Right cardiac atrium (tissue), 5 donors: ENCODE measurements at regions not wholly inside any gene's neighbourhood (a gene's known extent, or its start where the extent isn't known, plus 50 kb on each side); places are given as distances from the start of the nearest gene placed in this dataset.

Experiments
- ATAC-seq, 2 donors: fragments of 200-7000 bp; cut with Tn5 transposase; one replicate each; pipeline versions ENCODE4 v1.8.0 to v1.9.1; 2020; ENCODE audit warnings: moderate library complexity in 2 of 2, mild to moderate bottlenecking in 1 of 2
- DNase-seq, 3 donors: peaks; one replicate each; pipeline ENCODE4 v3.0.0-alpha.2; 2020
- H3K27ac ChIP-seq: one replicate; pipeline ENCODE4 v1.5.1; 2013; ENCODE audit warnings: mild to moderate bottlenecking, low read length, control low read depth, moderate library complexity
- H3K27me3 ChIP-seq: one replicate; pipeline ENCODE4 v1.6.1; 2013; ENCODE audit not compliant: control insufficient read depth, insufficient read depth
- H3K4me1 ChIP-seq: one replicate; pipeline ENCODE4 v1.6.1; 2013; ENCODE audit warnings: low read length; ENCODE audit not compliant: control insufficient read depth, insufficient read depth
- H3K4me3 ChIP-seq: one replicate; pipeline ENCODE4 v1.5.1; 2013; ENCODE audit warnings: low read length, control low read depth
- H3K9me3 ChIP-seq: one replicate; pipeline ENCODE4 v1.6.1; 2013; ENCODE audit warnings: low read length; ENCODE audit not compliant: control insufficient read depth
- WGBS: extraction: QIAGEN DNeasy Blood & Tissue Kit; methylation state at CpG from one replicate; pipeline ENCODE4 v1.1.7; 2013; 5-methylcytosine and 5-hydroxymethylcytosine counted together
- intact Hi-C, 4 donors: fragments of 100-400 bp; cut with DNase I; formaldehyde crosslinking; loops; one replicate each; pipeline versions ENCODE4 v1.11.0 to v1.14.0; 2022 to 2023
- donor health status: healthy with polysubstance abuse.
- donor health status: DM: no; HTN: yes; CAD: no.
- donor health status: DM: no; HTN: no; CAD: no.
- donor health status: DM: no; HTN: yes; CAD: no; lungs with severe emphysema.
- donor health status: DM: yes; HTN: yes; CAD: no.

DNA sequence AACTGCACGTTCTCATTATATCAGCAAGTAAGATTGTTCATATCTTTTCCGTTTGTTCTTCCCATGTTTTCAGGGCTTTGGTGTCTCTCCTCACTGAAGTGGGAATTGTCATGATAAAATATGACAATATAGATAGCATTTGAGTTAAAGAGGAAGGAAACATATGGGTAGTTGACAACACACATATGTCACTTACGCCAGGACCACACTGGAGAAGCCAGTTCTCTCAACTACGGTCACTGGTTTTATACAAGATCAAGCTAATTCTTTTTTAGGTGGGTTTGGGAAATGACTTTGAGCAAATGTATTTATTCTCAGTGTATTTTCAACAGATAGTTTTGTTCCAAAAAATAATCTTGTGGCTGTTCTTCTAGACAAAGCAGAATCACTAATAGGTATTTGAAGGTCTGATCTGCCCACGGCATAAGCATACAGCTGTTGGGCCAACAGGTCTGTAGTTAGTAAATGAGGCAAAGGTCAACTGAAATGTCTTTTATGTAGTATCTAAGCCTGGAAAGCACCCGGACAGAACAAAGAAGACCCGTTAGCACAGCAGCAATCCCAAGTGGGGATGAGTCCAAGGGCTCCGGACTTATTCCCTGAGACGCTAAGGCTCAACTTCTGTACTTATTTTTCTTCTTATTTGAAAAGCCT, 433.6 kb upstream of the ZP4 start:
- DNase-seq (no peak), ATAC-seq (no peak)
- H3K27me3 ChIP-seq = no peaks in the 10 kb centered on the region
- H3K4me3 ChIP-seq = no peak overlapping the region
- intact Hi-C loops = no loop called here
- H3K9me3 ChIP-seq = no peaks in the 10 kb centered on the region
- no peak overlapping the region for H3K27ac ChIP-seq
- WGBS = 54% methylated on average over 9 of the region's 9 CpGs
- no peaks in the 10 kb centered on the region for H3K4me1 ChIP-seq

DNA sequence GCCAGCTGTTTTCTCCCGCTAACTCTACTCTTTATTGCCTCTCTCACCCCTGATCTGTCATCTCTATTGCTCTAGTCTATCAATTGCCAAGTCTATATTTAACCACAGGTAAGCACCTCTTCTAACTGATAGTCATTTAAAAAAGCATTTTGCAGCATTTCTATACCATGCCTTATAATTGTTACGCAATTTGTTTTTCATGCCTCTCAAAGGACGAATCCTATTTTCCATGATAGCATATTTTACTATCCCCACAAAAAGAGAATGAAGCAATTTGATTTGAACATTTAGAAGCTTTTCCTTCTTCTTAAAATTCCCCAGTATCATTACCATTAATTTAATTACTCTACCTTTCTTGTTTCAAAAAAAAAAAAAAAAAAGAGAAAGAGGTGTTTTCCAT, 432.8 kb upstream of the ZP4 start:
- 84% methylated on average over 3 of the region's 3 CpGs for WGBS
- no peak overlapping the region for H3K27ac ChIP-seq
- no peaks in the 10 kb centered on the region for H3K9me3 ChIP-seq
- ATAC-seq (no peak), DNase-seq (no peak)
- no peak overlapping the region for H3K4me3 ChIP-seq
- intact Hi-C loops = no loop called here
- no peaks in the 10 kb centered on the region for H3K4me1 ChIP-seq
- no peaks in the 10 kb centered on the region for H3K27me3 ChIP-seq

GRCh38 chr1:238319957-238320356, 429.2 kb upstream of the ZP4 start:
- DNase-seq = no peak
- 73% methylated on average over 5 of the region's 5 CpGs for WGBS
- H3K9me3 ChIP-seq = no peaks in the 10 kb centered on the region
- H3K4me3 ChIP-seq = no peak overlapping the region
- no peak overlapping the region for H3K27ac ChIP-seq
- intact Hi-C loops = no loop called here
- H3K27me3 ChIP-seq = no peaks in the 10 kb centered on the region
- no peak for ATAC-seq
- H3K4me1 ChIP-seq = no peaks in the 10 kb centered on the region

- no peak for DNase-seq
Measured at GRCh38 chr1:238318294-238319110, 427.8 kb upstream of the ZP4 start.

DNA sequence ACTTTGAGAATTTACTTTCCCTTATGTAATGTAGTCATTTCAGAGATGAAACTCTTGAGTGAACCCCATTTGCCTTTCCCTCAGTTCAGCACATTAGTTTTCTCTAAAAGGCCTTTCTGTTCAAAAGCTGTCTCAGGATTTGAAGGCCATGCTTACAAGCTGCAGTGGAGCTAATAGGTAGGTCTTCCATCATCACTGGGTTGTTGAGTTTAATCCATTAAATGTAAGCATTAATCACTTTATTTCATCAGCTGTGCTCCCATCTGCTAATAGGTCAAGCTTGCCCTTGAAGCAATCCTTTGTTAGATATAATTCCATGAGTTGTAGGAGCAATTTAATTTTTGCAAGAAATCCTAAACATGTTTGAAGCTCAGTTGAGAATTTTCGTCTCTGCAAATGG, 422.2 kb upstream of the ZP4 start:
- DNase-seq (no peak), ATAC-seq (no peak)
- WGBS = 65% methylated on average over 1 of the region's 1 CpG
- Histone ChIP-seq H3K4me3 (no peak overlapping the region), H3K9me3 (no peaks in the 10 kb centered on the region), H3K4me1 (no peaks in the 10 kb centered on the region), H3K27me3 (no peaks in the 10 kb centered on the region), H3K27ac (no peak overlapping the region)
- intact Hi-C loops = no loop called here

More at GRCh38 chr1:238318294-238319110, 427.8 kb upstream of the ZP4 start:
- intact Hi-C loops = no loop called here
- Histone ChIP-seq H3K9me3 (no peaks in the 10 kb centered on the region), H3K27ac (no peak overlapping the region), H3K27me3 (no peaks in the 10 kb centered on the region), H3K4me3 (no peak overlapping the region), H3K4me1 (no peaks in the 10 kb centered on the region)
- no peak for ATAC-seq
- WGBS = 64% methylated on average over 4 of the region's 4 CpGs

DNA sequence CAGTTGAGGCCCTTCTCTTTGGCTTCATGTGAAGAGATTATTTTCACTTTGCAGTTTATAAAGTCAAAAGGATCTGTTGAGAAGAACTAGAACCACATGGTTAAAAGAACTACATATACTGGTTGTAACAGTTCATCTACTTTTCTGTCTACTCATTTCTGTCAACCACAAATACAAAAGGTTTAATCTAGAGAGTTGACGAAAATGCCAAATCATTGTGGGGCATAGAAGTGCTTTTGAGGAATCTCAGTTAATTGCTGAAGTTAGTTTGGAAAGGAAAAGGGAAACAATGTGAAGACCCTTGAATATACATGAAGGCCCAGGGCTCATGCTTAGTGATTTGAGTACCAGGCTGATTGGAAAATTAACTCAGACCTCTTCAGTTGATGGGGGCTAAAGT, 415.7 kb upstream of the ZP4 start:
- H3K27me3 ChIP-seq = no peaks in the 10 kb centered on the region
- DNase-seq = no peak
- no peaks in the 10 kb centered on the region for H3K9me3 ChIP-seq
- H3K4me3 ChIP-seq = no peak overlapping the region
- 69% methylated on average over 1 of the region's 1 CpG for WGBS
- intact Hi-C loops = no loop called here
- H3K4me1 ChIP-seq = no peaks in the 10 kb centered on the region
- ATAC-seq = no peak
- no peak overlapping the region for H3K27ac ChIP-seq

DNA sequence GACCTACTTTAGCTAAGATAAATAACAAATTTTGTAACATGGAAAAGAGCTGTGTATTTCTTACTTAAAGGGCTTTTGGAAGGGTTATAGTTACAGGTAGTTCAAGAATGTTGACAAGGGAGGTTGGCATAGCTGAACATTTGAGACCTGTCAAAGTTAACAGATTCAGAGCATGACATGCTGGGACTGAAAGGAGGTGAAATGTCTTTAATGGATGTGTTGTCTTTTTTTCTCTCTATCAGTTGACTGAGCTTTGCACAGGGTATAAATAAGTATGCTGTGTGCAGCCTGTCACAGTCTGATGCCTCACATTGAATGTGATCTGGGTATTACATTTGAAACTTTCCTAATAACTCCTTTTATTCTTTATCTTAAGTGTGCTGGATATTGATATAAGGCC, 411.9 kb upstream of the ZP4 start:
- no peak for ATAC-seq
- Histone ChIP-seq H3K4me3 (no peak overlapping the region), H3K9me3 (no peaks in the 10 kb centered on the region), H3K27ac (no peak overlapping the region), H3K4me1 (no peaks in the 10 kb centered on the region), H3K27me3 (no peaks in the 10 kb centered on the region)
- DNase-seq = no peak
- intact Hi-C loops = no loop called here

DNA sequence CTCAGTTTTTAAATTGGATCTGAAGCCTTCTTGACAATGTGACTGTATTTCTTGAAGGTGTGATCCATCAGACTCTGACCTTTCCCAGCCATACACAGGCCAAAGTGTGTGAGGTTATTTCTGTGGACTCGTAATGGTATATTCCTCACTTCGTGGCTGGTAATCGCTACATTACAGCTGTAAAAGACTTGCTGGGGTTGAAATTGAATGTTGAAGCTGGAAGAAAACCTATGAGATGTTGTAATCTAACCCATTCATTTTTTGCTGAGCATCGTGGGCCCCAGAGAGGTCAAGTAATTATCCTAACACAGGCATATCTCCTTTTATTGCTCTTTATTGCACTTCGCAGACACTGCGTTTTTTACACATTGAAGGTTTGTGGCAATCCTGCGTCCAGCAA, 405.6 kb upstream of the ZP4 start:
- intact Hi-C loops = no loop called here
- ATAC-seq = no peak
- no peaks in the 10 kb centered on the region for H3K4me1 ChIP-seq
- 84% methylated on average over 7 of the region's 7 CpGs for WGBS
- H3K4me3 ChIP-seq = no peak overlapping the region
- no peak for DNase-seq
- no peaks in the 10 kb centered on the region for H3K27me3 ChIP-seq
- H3K9me3 ChIP-seq = no peaks in the 10 kb centered on the region
- no peak overlapping the region for H3K27ac ChIP-seq

GRCh38 chr1:238293075-238293474, 402.4 kb upstream of the ZP4 start:
- intact Hi-C loops = no loop called here
- ATAC-seq (no peak), DNase-seq (no peak)
- Histone ChIP-seq H3K4me3 (no peak overlapping the region), H3K9me3 (no peaks in the 10 kb centered on the region), H3K4me1 (no peaks in the 10 kb centered on the region), H3K27me3 (no peaks in the 10 kb centered on the region), H3K27ac (no peak overlapping the region)
- WGBS = 61% methylated on average over 3 of the region's 3 CpGs

DNA sequence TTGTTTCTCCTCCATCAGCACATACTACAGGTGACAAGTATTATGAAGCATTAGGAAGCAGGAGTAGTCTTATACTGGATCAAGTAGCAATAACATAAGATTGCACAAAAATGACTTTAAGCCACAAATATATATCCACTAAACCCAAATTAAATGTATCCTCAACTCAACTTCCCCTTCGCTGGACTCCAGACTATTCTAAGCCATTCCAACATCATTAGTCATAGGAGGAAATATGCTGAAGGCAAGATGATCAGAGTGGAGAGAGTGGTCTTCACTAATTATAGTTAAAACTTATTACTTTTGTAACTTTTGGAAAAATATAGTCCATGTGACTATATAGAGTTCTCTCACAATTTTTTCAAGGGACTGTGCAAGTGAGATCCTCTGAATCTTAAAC, 390.7 kb upstream of the ZP4 start:
- ATAC-seq = no peak
- Histone ChIP-seq H3K27me3 (no peaks in the 10 kb centered on the region), H3K4me1 (no peaks in the 10 kb centered on the region), H3K9me3 (no peaks in the 10 kb centered on the region), H3K4me3 (no peak overlapping the region), H3K27ac (no peak overlapping the region)
- DNase-seq = no peak
- whole genome bisulfite sequencing = 72% methylated on average over 1 of the region's 1 CpG
- intact Hi-C loops = no loop called here

GRCh38 chr1:238279694-238280380, 389.1 kb upstream of the ZP4 start:
- ATAC-seq (no peak), DNase-seq (no peak)
- Histone ChIP-seq H3K27ac (no peak overlapping the region), H3K4me3 (no peak overlapping the region), H3K4me1 (no peaks in the 10 kb centered on the region), H3K9me3 (no peaks in the 10 kb centered on the region), H3K27me3 (no peaks in the 10 kb centered on the region)
- intact Hi-C loops = no loop called here
- 50% methylated on average over 3 of the region's 3 CpGs for WGBS
